Gastrocnemius medialis (tissue), 4 donors: ENCODE measurements at regions not wholly inside any gene's neighbourhood (a gene's known extent, or its start where the extent isn't known, plus 50 kb on each side); places are given as distances from the start of the nearest gene placed in this dataset.

ENCODE experiments used
- ATAC-seq, 2 donors: fragments of 150-250 bp; one replicate each; pipeline ENCODE4 v1.9.1; 2016
- DNase-seq, 2 donors: peaks; one replicate each; pipeline ENCODE4 v3.0.0-alpha.2; 2019
- H3K27ac ChIP-seq, 4 donors: fragments of 200-600 bp; sonication (generic); 1 replicate in 1 of 4; 2 replicates in 3 of 4; pipeline ENCODE4 v1.5.1; 2016 to 2018; ENCODE audit warnings: mild to moderate bottlenecking in 2 of 4, moderate library complexity in 1 of 4
- H3K27me3 ChIP-seq, 3 donors: fragments of 200-600 bp; sonication (generic) in 2 of 3; 1 replicate in 1 of 3; 2 replicates in 2 of 3; pipeline versions ENCODE4 v1.5.1 to v1.6.0; 2016 to 2019; ENCODE audit warnings: mild to moderate bottlenecking in 1 of 3, moderate library complexity in 1 of 3
- H3K36me3 ChIP-seq, 2 donors: fragments of 200-600 bp; sonication (generic) in 1 of 2; one replicate each; pipeline ENCODE4 v1.5.1; 2017 to 2018
- H3K4me1 ChIP-seq, 2 donors: fragments of 200-600 bp; sonication (generic) in 1 of 2; one replicate each; pipeline ENCODE4 v1.5.1; 2016 to 2017; ENCODE audit warnings: mild to moderate bottlenecking in 2 of 2
- H3K4me3 ChIP-seq, 4 donors: fragments of 200-600 bp; sonication (generic) in 3 of 4; 1 replicate in 1 of 4; 2 replicates in 3 of 4; pipeline ENCODE4 v1.5.1; 2016 to 2019; ENCODE audit warnings: mild to moderate bottlenecking in 2 of 4
- H3K9me3 ChIP-seq, 3 donors: fragments of 200-600 bp; sonication (generic) in 2 of 3; 1 replicate in 1 of 3; 2 replicates in 2 of 3; pipeline ENCODE4 v1.5.1; 2016 to 2019
- POLR2A ChIP-seq, 2 donors: fragments of 450-650 bp; IDR thresholded peaks; one replicate each; pipeline ENCODE4 v1.6.1; 2017; ENCODE audit warnings: antibody characterized with exemption in 2 of 2, mild to moderate bottlenecking in 2 of 2, moderate library complexity in 2 of 2
- in situ Hi-C, 4 donors: fragments of 200-750 bp; cut with MboI; loops; one replicate each; pipeline versions ENCODE4 v1.15.0 to v1.8.0; 2017; ENCODE audit warnings: low sequenced_read_pairs in 4 of 4
- intact Hi-C: fragments of 100-400 bp; cut with DNase I; formaldehyde crosslinking; loops from one replicate; pipeline ENCODE4 v1.15.1; 2023; ENCODE audit warnings: low total_unique reads
- TF ChIP-seq, protein P1 (sequence below), 5 experiments: fragments of 450-650 bp in 3 of 5; fragments of 200-600 bp in 2 of 5; sonication (generic) in 2 of 5; IDR thresholded peaks in 4 of 5; conservative IDR thresholded peaks in 1 of 5; 1 replicate in 4 of 5; 2 replicates in 1 of 5; pipeline ENCODE4 v1.5.1; 2016 to 2019; ENCODE audit warnings: antibody characterized with exemption in 5 of 5, mild to moderate bottlenecking in 3 of 5, moderate library complexity in 3 of 5

DNA sequence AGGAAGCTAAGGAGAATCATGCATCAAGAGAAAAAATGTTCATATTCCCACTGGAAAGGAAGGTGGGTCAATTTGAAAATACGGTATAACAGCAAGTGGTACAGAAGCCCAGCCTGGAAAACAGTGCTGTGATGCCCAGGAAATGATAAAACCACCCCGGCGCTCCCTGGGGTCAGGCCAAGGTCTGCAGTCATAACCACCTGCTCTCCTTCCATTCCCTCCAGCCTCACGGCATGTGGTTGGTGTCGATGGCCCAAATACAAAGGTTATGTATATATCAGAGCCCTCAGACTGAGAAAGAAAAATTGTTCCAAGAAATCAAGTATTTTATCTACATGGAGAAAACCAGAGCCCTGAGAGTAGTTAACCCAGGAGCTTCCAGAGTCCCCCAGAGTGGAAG is 208.1 kb upstream of the CDYL start:
- intact Hi-C loops = no loop called here
- Histone ChIP-seq H3K9me3 (peaks cover 0 to 13% (median 0%) of the 10 kb centered on the region in 3 donors), H3K27ac (no peak overlapping the region), H3K4me1 (no peaks in the 10 kb centered on the region), H3K27me3 (no peaks in the 10 kb centered on the region), H3K36me3 (no peaks in the 10 kb centered on the region), H3K4me3 (no peak overlapping the region)
- DNase-seq (no peak), ATAC-seq (no peak)
- in situ Hi-C loops = no loop called here
- TF ChIP-seq, protein P1, sequence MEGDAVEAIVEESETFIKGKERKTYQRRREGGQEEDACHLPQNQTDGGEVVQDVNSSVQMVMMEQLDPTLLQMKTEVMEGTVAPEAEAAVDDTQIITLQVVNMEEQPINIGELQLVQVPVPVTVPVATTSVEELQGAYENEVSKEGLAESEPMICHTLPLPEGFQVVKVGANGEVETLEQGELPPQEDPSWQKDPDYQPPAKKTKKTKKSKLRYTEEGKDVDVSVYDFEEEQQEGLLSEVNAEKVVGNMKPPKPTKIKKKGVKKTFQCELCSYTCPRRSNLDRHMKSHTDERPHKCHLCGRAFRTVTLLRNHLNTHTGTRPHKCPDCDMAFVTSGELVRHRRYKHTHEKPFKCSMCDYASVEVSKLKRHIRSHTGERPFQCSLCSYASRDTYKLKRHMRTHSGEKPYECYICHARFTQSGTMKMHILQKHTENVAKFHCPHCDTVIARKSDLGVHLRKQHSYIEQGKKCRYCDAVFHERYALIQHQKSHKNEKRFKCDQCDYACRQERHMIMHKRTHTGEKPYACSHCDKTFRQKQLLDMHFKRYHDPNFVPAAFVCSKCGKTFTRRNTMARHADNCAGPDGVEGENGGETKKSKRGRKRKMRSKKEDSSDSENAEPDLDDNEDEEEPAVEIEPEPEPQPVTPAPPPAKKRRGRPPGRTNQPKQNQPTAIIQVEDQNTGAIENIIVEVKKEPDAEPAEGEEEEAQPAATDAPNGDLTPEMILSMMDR (IDR thresholded peaks at IDR 0.05 in 4 of 5, conservative IDR thresholded peaks at IDR 0.05 in 1 of 5) = no peak
- TF ChIP-seq POLR2A (IDR thresholded peaks at IDR 0.05) = no peak

DNA sequence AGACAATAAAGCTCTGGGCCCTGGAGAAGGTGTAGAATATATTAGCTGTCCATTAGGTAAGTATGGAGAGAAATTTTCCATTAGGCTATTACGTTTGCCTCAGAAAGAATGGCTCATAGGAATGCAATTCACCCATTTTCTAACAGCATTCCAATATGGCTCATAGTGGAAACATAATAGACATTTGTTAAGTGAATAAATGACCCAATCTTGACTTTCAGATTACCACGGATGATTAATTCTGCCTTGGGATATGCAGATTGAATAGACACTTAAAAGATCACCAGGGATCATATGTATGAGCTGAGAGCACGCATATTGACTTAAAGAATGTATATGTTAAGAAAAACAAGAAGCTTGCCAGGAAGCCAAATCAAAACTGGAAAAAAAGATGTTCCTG is 209.1 kb upstream of the CDYL start:
- Histone ChIP-seq H3K4me3 (no peak overlapping the region), H3K36me3 (no peaks in the 10 kb centered on the region), H3K27ac (no peak overlapping the region), H3K4me1 (no peaks in the 10 kb centered on the region), H3K27me3 (no peaks in the 10 kb centered on the region), H3K9me3 (peaks cover 0 to 13% (median 0%) of the 10 kb centered on the region in 3 donors)
- in situ Hi-C loops = no loop called here
- no peak for ATAC-seq
- TF ChIP-seq POLR2A (IDR thresholded peaks at IDR 0.05) = no peak
- TF ChIP-seq, protein P1 (IDR thresholded peaks at IDR 0.05 in 4 of 5, conservative IDR thresholded peaks at IDR 0.05 in 1 of 5) = no peak
- no peak for DNase-seq
- intact Hi-C loops = no loop called here

DNA sequence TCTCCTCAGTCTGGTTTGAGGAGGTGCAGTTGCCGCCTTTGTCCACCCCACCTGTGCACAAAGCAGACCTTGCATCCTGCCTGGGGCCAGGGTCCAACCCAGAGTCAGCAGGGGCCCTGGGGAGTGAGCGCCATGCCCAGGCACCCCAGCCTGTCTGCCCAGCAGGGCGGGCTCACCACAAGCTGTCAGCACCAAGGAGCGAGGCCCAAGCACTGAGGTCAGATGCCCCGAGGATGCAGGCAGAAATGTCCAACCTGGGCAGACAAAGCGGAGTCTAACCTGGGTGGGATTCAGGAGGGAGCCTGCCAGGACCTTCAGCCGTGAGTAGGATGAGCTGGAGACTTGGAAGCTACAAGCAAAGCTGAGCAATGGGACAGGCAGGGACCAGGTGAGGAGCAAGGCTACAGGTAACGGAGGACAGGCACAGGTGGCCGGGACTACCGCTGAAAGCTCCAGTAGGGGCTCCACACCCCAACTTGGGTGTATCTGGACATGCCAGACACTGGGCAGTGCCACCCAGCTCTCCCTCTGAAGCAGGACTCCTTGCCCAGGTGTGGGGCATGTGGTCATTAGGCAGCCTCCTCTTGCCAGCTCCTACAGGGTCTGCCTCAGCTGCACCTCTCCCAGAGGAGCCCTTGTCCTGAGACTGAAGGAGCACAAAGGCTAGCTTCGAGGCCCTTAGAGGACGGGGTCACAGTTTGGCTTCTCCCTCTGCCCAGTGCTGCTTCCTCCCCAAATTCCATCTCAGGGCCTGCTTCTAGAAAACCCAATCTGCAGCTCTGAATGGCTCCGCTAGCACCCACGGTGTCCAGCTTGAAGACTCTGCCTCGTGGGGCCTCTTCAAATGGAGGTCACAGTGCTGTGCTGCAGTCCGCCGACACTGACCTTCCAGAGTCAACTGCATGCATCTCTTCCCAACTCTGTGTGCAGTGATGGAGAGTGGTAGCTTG is 210.6 kb upstream of the CDYL start:
- ATAC-seq (no peak), DNase-seq (no peak)
- Histone ChIP-seq H3K27ac (no peak overlapping the region), H3K27me3 (no peaks in the 10 kb centered on the region), H3K4me1 (no peaks in the 10 kb centered on the region), H3K9me3 (peaks cover 0 to 8% (median 0%) of the 10 kb centered on the region in 3 donors), H3K4me3 (no peak overlapping the region), H3K36me3 (no peaks in the 10 kb centered on the region)
- intact Hi-C loops = no loop called here
- in situ Hi-C loops = no loop called here
- TF ChIP-seq, protein P1 (IDR thresholded peaks at IDR 0.05 in 4 of 5, conservative IDR thresholded peaks at IDR 0.05 in 1 of 5) = no peak
- TF ChIP-seq POLR2A (IDR thresholded peaks at IDR 0.05) = no peak

DNA sequence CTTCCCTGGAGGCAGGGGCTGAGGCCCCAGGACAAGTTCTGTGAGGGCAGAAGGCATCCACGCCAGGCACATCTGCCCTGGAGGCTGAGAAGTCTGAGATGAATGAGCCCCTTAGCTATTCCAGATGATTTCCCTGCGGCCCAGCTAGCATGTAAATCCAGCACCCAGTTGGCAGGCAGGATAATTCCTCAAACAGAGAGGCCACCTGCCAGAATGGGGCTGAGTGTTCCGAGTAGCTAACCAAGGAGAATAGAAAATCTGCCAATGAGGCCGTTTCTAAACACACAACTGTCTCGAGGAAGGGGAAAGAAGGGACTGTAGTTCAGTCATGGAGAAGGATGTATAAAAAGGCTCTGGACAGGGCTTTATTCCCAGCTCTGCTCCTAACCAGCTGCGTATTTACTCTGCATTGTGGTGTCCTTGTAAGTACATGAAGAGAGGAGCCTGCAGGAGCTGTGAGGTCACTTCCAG is 211.4 kb upstream of the CDYL start:
- DNase-seq (no peak), ATAC-seq (no peak)
- no peak overlapping the region for H3K27ac ChIP-seq
- no peak overlapping the region for H3K4me3 ChIP-seq
- H3K36me3 ChIP-seq = no peaks in the 10 kb centered on the region
- TF ChIP-seq, protein P1 (IDR thresholded peaks at IDR 0.05 in 4 of 5, conservative IDR thresholded peaks at IDR 0.05 in 1 of 5) = no peak
- no peak for TF ChIP-seq POLR2A (IDR thresholded peaks at IDR 0.05)
- no peaks in the 10 kb centered on the region for H3K4me1 ChIP-seq
- in situ Hi-C loops = no loop called here
- intact Hi-C loops = no loop called here
- no peaks in the 10 kb centered on the region for H3K27me3 ChIP-seq
- H3K9me3 ChIP-seq = peaks cover 0 to 3% (median 0%) of the 10 kb centered on the region in 3 donors
